ENCODE measurements at regions not wholly inside any gene's neighbourhood (a gene's known extent, or its start where the extent isn't known, plus 50 kb on each side); places are given as distances from the start of the nearest gene placed in this dataset.
"Not testable (repeated sequence)": the region's sequence is repeated elsewhere in the genome, so short reads cannot be mapped to it uniquely, and the experiment has no call there.

GRCh38 chr17:15802917-15803316 is 70.8 kb downstream of the TBC1D26 start:
- not testable (repeated sequence) for TF ChIP-seq POLR2AphosphoS5 (IDR thresholded peaks at IDR 0.05; ENCODE audit: insufficient read depth in 1 of 2, low read depth in 1 of 2); CTCF (IDR thresholded peaks at IDR 0.05)

Data from vagina (tissue), 2 donors.